Stimulated activated CD4-positive, alpha-beta T cell treated with anti-CD3 and anti-CD28 coated beads, TNF-alpha, amount 100 ng/mL, for 1 hour (primary cell): ENCODE measurements at regions not wholly inside any gene's neighbourhood (a gene's known extent, or its start where the extent isn't known, plus 50 kb on each side); places are given as distances from the start of the nearest gene placed in this dataset.

Experiments
- DNase-seq, 3 donors: peaks; one replicate each; pipeline ENCODE4 v3.0.0-alpha.2; 2020; ENCODE audit warnings: low read depth in 3 of 3, low spot score in 1 of 3

GRCh38 chr1:117798550-117798949 lies 130.9 kb downstream of the GDAP2 start:
- no peak for DNase-seq

GRCh38 chr1:117802531-117803257 lies 126.7 kb downstream of the GDAP2 start:
- DNase-seq = no peak

DNA sequence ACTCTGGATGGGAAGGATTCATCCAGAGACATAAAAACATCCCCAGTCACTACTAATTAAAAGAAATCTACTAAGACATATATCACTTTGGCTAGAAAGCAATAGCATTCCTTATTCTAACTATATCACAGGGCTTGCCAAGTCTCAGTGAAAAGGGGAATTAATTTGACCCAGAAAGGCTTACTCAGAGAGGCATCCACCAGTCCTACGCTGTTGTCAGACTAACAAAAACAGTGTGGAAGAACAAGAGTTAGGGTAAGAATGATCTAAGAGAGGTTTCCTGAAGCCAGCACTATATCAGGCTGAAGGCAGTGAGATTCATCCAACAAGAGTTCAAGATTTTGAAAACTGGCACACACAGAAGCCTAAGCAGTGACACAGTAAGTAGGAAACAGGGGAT lies 126.1 kb downstream of the GDAP2 start:
- DNase-seq = no peak

DNA sequence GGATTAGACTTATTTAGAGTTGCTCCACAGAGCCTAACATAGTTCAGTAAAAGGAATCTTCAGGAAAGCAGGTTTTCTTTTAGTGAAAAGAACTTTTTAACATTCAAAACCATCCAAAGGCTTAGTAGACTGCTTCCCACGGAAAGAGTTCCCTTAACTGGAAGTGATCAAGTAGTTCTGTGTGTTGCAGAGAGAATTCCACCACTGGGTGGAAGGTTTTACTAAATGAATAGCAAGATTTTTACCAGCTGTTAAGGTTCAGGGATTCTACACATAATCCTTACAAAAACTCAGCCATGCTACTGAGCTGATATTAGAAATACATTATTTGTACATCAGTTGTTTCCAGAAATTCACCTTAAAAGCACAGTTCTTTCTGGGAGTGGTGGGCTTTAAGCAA lies 119.7 kb downstream of the GDAP2 start:
- no peak for DNase-seq

DNA sequence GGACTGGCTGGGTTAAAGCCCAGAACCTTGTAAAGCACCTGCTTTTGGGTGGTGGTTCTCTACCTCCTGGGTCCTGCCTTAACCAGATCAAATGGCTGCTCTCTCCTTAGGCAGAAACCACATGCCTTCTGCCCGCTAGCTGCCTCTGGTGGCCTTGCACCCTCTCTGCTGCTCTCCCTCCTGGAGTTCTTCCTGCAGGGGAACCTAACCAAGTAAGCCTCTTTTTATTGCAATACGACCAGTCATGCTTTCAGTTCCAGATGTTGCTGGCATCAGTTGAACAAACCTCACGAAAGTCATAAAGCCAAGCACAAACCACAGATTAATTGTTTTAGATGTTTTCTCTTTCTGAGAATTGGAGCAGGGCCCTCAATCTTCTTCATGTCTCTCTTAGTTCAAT lies 118.9 kb downstream of the GDAP2 start:
- DNase-seq = no peak

- no peak for DNase-seq
Observed at GRCh38 chr1:117812869-117813511, 116.4 kb downstream of the GDAP2 start.
